Nephron progenitor cell (in vitro differentiated cells): ENCODE measurements at regions not wholly inside any gene's neighbourhood (a gene's known extent, or its start where the extent isn't known, plus 50 kb on each side); places are given as distances from the start of the nearest gene placed in this dataset.
A peak's percentile ranks its signal among the peaks of the same experiment; 100 is the strongest.
"Not testable (repeated sequence)": the region's sequence is repeated elsewhere in the genome, so short reads cannot be mapped to it uniquely, and the experiment has no call there.

Source experiments
- DNase-seq: peaks from one replicate; pipeline ENCODE4 v3.0.0; 2021
- H3K27ac Mint-ChIP-seq: 2 replicates; pipeline ENCODE4 v1.8.0; 2021; ENCODE audit warnings: mild to moderate bottlenecking, moderate library complexity, mixed read lengths
- H3K27me3 Mint-ChIP-seq: 2 replicates; pipeline ENCODE4 v1.8.0; 2021; ENCODE audit warnings: mild to moderate bottlenecking, low read depth, mixed read lengths; ENCODE audit not compliant: poor library complexity
- H3K36me3 Mint-ChIP-seq: 2 replicates; pipeline ENCODE4 v1.8.0; 2021; ENCODE audit warnings: low read depth, mixed read lengths
- H3K4me1 Mint-ChIP-seq: 2 replicates; pipeline ENCODE4 v1.8.0; 2021; ENCODE audit warnings: mixed read lengths
- H3K4me3 Mint-ChIP-seq: 2 replicates; pipeline ENCODE4 v1.8.0; 2021; ENCODE audit warnings: mild to moderate bottlenecking, moderate library complexity, mixed read lengths
- H3K9me3 Mint-ChIP-seq: 2 replicates; pipeline ENCODE4 v1.8.0; 2021; ENCODE audit warnings: mild to moderate bottlenecking, moderate library complexity, mixed read lengths
- CTCF ChIP-seq: fragments of 200-600 bp; sonication (generic); IDR thresholded peaks from 2 replicates; pipeline ENCODE4 v1.5.0; 2021; ENCODE audit warnings: antibody characterized with exemption

GRCh38 chr1:38166461-38166860 lies 119.9 kb upstream of the POU3F1 start:
- H3K27ac Mint-ChIP-seq, result no peak overlapping the region

GRCh38 chr1:38153778-38154470 lies 107.3 kb upstream of the POU3F1 start:
- H3K9me3 Mint-ChIP-seq, result peaks cover 12% of the 10 kb centered on the region
- no peak overlapping the region for H3K4me3 Mint-ChIP-seq
- peaks cover 24% of the 10 kb centered on the region for H3K27me3 Mint-ChIP-seq
- H3K4me1 Mint-ChIP-seq, result peaks cover 10% of the 10 kb centered on the region
- no peak for TF ChIP-seq CTCF
- peak overlapping the region; percentile 84 for H3K27ac Mint-ChIP-seq
- H3K36me3 Mint-ChIP-seq, result no peaks in the 10 kb centered on the region
- no peak for DNase-seq

More at GRCh38 chr1:38166461-38166860, 119.9 kb upstream of the POU3F1 start:
- H3K4me3 Mint-ChIP-seq, result no peak overlapping the region
- no peak for DNase-seq
- no peak for TF ChIP-seq CTCF
- peaks cover 39% of the 10 kb centered on the region for H3K27me3 Mint-ChIP-seq
- H3K36me3 Mint-ChIP-seq, result no peaks in the 10 kb centered on the region
- H3K9me3 Mint-ChIP-seq, result no peaks in the 10 kb centered on the region
- peaks cover 6% of the 10 kb centered on the region for H3K4me1 Mint-ChIP-seq

- Mint-ChIP-seq H3K4me1 (peaks cover 10% of the 10 kb centered on the region), H3K36me3 (no peaks in the 10 kb centered on the region), H3K4me3 (no peak overlapping the region), H3K27me3 (peaks cover 22% of the 10 kb centered on the region), H3K9me3 (peaks cover 12% of the 10 kb centered on the region), H3K27ac (no peak overlapping the region)
- no peak for DNase-seq
- TF ChIP-seq CTCF, result no peak
Observed at GRCh38 chr1:38153066-38153777, 106.6 kb upstream of the POU3F1 start.

GRCh38 chr1:38152351-38153065 lies 105.9 kb upstream of the POU3F1 start:
- Mint-ChIP-seq H3K27ac (no peak overlapping the region), H3K4me3 (no peak overlapping the region), H3K27me3 (peaks cover 22% of the 10 kb centered on the region), H3K4me1 (peaks cover 10% of the 10 kb centered on the region), H3K9me3 (peaks cover 12% of the 10 kb centered on the region), H3K36me3 (no peaks in the 10 kb centered on the region)
- TF ChIP-seq CTCF, result no peak
- no peak for DNase-seq

- DNase-seq, result no peak
- H3K36me3 Mint-ChIP-seq, result no peaks in the 10 kb centered on the region
- no peak overlapping the region for H3K4me3 Mint-ChIP-seq
- H3K4me1 Mint-ChIP-seq, result peaks cover 10% of the 10 kb centered on the region
- no peak overlapping the region for H3K27ac Mint-ChIP-seq
- peaks cover 16% of the 10 kb centered on the region for H3K9me3 Mint-ChIP-seq
- no peak for TF ChIP-seq CTCF
- peaks cover 22% of the 10 kb centered on the region for H3K27me3 Mint-ChIP-seq
Observed at GRCh38 chr1:38151399-38151798, 104.8 kb upstream of the POU3F1 start.

GRCh38 chr1:38146079-38146478 lies 99.5 kb upstream of the POU3F1 start:
- not testable (repeated sequence) for H3K4me1 Mint-ChIP-seq, DNase-seq, H3K27ac Mint-ChIP-seq, H3K4me3 Mint-ChIP-seq, H3K36me3 Mint-ChIP-seq
- Mint-ChIP-seq H3K9me3 (peaks cover 21% of the 10 kb centered on the region), H3K27me3 (peaks cover 28% of the 10 kb centered on the region)
